NCI-H1694 (cell line): ENCODE measurements at regions not wholly inside any gene's neighbourhood (a gene's known extent, or its start where the extent isn't known, plus 50 kb on each side); places are given as distances from the start of the nearest gene placed in this dataset.
"Not testable (repeated sequence)": the region's sequence is repeated elsewhere in the genome, so short reads cannot be mapped to it uniquely, and the experiment has no call there.

Source experiments
- DNase-seq: peaks from one replicate; lab custom pipeline; 2025; lab: John Stamatoyannopoulos, UW

GRCh38 chr6:69623357-69623756 is 173.5 kb downstream of the LMBRD1 start:
- no peak for DNase-seq

DNA sequence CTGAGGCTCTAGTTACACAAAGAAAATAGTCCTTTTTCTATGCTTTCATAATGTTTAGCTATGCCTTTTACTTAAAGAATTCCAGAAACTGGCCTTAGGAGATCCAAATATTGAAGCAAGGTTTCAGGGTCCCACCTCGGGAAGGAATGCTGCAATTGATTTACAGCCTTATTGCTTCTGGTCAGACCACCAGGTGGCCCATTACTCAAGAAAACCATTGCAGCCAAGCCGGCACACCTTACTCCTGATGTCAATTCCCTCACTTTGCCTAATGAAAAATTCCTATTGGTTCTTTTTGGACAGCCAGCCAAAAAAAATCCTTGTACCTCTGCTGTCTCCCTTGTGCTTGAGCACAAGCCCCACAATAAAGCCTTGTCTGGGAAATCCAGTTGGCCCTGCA is 173.9 kb downstream of the LMBRD1 start:
- no peak for DNase-seq

DNA sequence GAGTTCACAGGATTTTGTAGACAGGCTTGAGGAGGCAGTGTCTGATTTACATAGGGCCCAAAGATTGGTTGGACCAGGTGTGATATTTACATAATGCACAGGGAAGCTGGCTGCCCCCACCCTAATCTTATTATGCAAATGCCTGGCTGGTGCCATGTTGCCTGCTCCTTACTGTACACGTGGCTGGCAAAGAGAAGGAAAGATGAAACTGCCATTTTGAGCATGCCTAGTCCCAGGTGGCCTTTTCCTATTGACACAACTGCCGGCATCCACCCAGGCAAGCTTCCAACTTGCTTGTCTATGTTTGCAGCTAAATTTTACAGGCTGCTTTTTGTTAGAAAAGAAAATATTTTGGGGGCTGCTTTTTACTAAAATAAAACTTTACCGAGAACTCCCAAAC is 174.6 kb downstream of the LMBRD1 start:
- DNase-seq: no peak

DNA sequence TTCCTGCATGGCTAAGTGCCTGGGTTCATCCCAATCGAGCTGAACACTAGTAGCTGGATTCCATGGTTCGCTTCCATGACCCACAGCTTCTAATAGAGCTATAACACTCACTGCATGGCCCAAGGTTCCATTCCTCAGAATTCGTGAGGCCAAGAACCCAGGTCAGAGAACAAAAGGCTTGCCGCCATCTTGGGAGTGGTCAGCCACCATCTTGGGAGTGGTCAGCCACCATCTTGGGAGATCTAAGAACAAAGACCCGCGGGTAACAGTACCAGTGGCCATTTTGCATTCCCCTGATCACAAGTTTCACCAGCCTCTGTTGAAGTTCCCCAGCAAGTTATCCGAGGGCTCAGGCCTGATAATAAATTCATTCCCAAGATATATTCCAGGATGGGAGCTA is 179.6 kb downstream of the LMBRD1 start:
- DNase-seq: no peak

GRCh38 chr6:69609836-69610472 is 186.9 kb downstream of the LMBRD1 start:
- DNase-seq: no peak

DNA sequence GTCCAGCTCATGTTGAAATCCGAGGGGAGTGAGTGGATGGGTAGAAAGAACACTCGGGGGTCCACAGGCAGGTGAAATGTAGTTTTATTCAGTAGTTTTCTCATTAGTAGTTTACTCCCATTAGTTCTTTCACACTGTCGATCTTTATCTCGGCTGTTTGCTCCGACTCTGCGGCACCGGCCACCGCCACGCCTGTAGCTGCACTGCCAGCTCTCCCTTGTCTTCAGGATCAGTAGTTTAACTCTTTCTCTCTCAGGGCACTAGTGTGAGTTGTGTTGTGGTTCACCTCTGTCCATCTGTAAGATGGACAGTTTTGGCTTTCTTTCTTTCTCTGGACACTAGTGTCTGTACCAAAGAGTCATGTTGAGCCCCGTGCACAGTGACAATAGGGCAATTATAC is 195.7 kb downstream of the LMBRD1 start:
- DNase-seq: no peak

DNA sequence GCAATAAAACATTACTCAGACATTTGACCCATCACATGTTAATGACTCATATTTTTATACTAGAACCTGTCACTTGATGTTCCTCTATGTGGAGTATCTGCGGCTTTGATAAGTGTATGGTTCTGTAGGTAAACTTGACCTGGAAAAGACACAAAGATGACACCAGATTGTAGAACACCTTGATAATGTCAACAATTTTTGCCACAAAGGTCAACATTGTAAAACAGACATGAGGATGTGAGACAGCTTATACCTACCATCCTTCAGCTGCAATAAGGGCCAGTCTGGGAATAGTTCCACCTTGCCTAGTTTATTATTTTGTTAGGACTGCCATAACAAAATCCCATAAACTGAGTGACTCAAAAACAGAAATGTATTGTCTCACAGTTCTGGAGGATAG is 202.4 kb downstream of the LMBRD1 start:
- no peak for DNase-seq

DNA sequence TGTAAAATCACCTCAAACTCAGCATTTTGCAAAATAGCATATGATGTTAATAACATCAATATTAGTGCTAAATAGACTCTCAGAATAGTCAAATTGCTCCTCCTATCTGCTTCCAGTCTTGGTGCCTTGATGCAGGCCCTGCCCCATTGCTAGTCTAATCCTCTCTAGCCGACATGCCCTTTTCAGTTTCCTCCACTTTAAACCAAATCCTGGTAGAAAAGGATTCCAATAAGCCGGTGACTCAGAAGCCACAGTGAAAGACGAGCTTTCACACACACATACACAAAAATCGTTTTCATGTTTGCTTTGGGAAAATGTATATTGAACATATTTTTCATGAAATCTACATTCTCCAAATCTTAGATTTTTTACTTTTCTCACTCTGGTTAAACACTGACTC is 203.1 kb downstream of the LMBRD1 start:
- DNase-seq: no peak

GRCh38 chr6:69589626-69590025 is 207.2 kb downstream of the LMBRD1 start:
- DNase-seq: no peak

DNA sequence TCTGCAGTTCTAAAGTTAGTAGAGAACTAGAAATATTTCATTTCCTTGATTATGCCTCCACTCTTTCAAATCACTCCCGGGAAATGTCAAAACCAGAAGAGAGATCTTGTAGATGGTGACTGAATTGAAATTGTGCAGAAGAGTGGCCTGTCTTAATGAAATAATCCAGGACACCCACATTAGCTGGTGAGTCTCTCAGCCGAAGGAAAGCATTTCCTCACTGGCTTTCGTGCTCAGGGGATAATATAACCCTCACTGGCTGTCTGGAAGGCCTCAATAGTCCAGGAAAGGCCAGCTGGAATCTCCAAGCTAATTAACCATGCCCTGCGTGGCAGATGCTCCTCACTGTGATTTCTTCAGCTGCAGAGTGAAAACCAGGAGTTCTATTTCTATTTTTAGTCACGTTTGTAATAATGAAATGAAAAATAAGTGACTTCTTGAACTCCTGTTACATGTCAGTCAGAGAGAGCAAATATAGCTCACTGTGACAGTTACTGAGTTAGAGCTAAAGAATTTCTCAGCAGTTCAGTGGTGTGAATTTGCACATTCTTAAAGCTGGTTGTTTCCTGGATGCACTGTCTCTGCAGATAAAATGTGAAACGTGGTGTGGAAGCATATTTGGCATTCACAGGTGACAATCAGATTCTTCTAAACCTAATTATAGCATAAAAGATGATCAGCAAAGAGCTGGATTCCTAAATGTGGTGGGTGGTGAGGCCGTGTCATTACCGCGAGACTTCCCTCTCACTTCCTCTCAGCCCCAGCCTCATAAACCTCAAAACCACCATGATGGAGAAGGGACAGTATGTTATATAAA is 211.7 kb downstream of the LMBRD1 start:
- DNase-seq: peak; percentile 51

DNA sequence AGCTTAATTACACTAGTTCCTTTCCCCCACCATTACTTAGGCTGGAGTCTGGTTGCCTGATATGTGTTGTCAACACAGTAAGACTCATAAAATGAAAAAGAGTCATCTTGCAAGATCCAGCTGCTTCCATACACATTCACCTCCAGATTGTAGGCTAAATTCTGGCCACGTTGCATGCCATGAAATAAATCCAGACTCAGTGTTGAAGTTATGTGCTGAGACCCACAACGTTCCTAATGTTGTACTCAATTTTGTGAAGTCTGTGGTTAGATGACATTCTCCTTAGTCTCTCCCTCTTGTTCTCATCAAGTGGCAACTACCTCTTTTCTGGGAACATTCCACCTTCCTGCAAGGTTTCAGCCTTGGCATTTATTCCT is 212.3 kb downstream of the LMBRD1 start:
- no peak for DNase-seq

DNA sequence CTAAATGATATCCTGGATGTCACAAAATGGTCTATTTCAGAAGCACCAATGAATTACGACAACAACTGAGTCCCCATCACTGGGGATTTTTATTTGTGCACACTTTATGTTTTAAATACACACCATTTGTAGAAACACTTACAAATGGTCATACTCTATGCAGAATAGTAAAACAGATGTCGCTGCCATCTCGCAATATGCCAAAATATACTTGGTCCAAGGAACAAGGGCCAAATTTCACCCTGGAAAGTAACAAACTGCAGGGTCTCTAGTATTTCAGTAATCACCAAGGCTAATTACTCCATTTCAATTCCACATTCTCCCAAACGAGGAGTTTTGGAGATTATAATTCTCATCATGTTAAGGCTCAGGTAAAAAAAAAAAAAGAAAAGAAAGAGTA is 215.2 kb downstream of the LMBRD1 start:
- DNase-seq: peak; percentile 11

DNA sequence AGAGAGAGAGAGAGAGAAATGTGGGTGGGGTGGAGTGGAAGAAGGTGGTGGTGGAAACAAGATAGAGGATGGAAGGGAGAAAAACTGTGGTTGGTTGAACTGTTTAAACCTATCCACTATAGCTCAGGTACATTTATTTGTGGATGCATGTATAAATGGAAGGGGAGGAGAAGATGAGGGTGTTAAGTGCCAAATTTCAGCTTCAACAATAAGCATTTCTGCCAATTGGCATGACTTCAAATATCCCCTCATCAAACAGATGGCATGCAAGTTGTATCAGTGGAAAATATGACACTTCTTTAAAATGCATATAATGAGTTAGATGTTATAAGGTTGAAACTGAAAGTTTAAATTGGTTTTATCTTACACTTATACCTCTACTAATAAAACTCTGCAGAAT is 216.1 kb downstream of the LMBRD1 start:
- DNase-seq: peak; percentile 93

- no peak for DNase-seq
Measured at GRCh38 chr6:69578361-69578890, 218.4 kb downstream of the LMBRD1 start.

DNA sequence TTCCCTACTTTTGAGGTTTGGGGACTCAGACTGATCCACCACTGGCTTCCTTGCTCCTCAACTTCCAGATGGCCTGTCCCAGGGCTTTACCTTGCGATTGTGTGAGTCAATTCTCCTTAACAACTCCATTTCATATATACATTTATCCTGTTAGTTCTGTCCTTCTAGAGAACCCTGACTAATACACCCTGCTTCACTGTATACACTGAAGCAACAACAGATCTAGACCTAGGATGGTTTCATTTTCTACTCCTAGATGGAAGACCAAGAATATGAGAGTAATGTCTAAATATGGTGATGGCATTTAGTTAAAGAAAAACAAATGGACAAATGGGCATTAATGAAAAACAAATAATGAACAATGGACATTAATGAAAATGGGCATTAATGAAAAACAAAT is 225.6 kb downstream of the LMBRD1 start:
- DNase-seq: no peak

- no peak for DNase-seq
Measured at GRCh38 chr6:69570106-69570505, 226.7 kb downstream of the LMBRD1 start.

DNA sequence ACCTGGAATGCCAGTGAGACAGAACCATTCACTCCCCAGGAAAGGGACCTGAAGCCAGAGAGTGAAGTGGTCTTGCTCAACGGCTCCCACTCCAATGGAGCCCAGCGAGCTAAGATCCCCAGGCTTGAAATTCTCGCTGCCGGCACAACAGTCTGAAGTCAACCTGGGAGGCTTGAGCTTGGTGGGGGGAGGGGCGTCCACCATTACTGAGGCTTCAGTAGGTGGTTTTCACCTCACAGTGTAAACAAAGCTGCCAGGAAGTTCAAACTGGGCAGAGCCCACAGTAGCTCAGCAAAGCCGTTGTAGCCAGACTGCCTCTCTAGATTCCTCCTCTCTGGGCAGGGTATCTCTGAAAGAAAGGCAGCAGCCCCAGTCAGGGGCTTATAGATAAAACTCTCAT is 236.2 kb downstream of the LMBRD1 start:
- not testable (repeated sequence) for DNase-seq

GRCh38 chr6:69555088-69555638 is 241.6 kb downstream of the LMBRD1 start:
- no peak for DNase-seq

- DNase-seq: no peak
Measured at GRCh38 chr6:69542494-69542893, 254.3 kb downstream of the LMBRD1 start.

DNA sequence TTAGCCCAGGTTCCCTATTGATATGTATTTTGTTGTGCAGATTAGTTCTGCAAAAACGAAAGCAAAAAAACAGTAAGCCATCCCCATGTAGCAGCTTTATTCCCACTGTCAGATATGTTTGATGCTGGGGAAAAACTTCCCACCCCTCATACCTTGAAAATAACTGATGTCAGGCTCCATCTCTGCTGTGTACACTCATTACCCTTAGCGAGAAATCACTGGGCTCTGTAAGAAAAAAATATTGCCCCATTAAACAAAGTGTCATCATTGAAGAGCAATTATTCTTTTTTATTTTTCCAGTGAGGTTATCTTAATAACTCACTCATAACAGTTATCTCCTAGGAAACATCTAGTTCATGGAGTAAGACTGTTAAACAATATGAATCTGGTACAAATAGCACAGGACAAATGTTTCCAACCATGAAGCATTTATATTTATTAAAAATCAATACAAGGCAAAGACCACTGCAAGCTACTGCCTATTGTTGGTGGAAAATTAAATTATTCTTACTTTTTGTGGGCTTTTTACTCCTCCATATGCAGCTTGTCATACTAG is 268.8 kb downstream of the LMBRD1 start:
- DNase-seq: no peak

DNA sequence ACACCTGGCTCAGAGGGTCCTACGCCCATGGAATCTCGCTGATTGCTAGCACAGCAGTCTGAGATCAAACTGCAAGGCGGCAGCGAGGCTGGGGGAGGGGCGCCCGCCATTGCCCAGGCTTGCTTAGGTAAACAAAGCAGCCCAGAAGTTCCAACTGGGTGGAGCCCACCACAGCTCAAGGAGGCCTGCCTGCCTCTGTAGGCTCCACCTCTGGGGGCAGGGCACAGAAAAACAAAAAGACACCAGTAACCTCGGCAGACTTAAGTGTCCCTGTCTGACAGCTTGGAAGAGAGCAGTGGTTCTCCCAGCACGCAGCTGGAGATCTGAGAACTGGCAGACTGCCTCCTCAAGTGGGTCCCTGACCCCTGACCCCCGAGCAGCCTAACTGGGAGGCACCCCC is 281.3 kb downstream of the LMBRD1 start:
- DNase-seq: not testable (repeated sequence)

GRCh38 chr6:69494595-69494994 is 302.2 kb downstream of the LMBRD1 start:
- DNase-seq: no peak

DNA sequence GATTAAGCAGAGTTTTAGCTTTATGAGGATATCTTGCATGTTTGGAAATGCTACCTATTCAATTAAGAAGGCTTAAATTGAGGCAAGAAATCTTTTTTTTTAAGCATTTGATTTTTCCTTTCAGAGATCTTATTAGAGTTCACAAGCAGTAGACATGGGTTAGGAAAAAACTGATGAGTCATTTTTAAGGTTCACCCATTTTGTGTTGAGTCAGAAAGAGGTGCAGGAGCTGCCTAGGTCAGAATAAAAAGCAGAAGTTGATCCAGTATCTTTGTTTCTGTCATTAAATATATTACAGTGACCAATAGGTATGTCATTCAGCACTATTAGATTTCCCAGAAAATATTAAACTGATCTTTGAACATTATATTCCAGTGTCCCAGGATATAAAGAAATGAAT is 306.8 kb downstream of the LMBRD1 start:
- DNase-seq: no peak
